Body of pancreas (tissue), 4 donors: ENCODE measurements at regions not wholly inside any gene's neighbourhood (a gene's known extent, or its start where the extent isn't known, plus 50 kb on each side); places are given as distances from the start of the nearest gene placed in this dataset.

ENCODE experiments used
- ATAC-seq: fragments of 150-250 bp; one replicate; pipeline ENCODE4 v1.9.1; 2016
- DNase-seq, 4 donors: peaks; one replicate each; pipeline ENCODE4 v3.0.0-alpha.2; 2019
- H3K27ac ChIP-seq, 4 donors: fragments of 200-600 bp; sonication (generic); 1 replicate in 3 of 4; 2 replicates in 1 of 4; pipeline versions ENCODE4 v1.5.1 to v1.6.1; 2016 to 2019; ENCODE audit warnings: mild to moderate bottlenecking in 1 of 4, mixed read lengths in 1 of 4, moderate library complexity in 1 of 4
- H3K27me3 ChIP-seq, 2 donors: fragments of 200-600 bp; sonication (generic); one replicate each; pipeline ENCODE4 v1.6.0; 2016; ENCODE audit warnings: mild to moderate bottlenecking in 1 of 2
- H3K36me3 ChIP-seq, 2 donors: fragments of 200-600 bp; sonication (generic); replicated peaks in 1 of 2; 2 replicates each; pipeline ENCODE4 v1.5.1; 2016; ENCODE audit warnings: low read depth in 2 of 2; ENCODE audit not compliant: insufficient read depth in 1 of 2
- H3K4me1 ChIP-seq: fragments of 200-600 bp; sonication (generic); one replicate; pipeline ENCODE4 v1.6.0; 2016
- H3K4me3 ChIP-seq, 2 donors: fragments of 200-600 bp; sonication (generic); 1 replicate in 1 of 2; 2 replicates in 1 of 2; pipeline ENCODE4 v1.5.1; 2016 to 2019
- H3K9me3 ChIP-seq, 3 donors: fragments of 200-600 bp; sonication (generic); 1 replicate in 2 of 3; 2 replicates in 1 of 3; pipeline ENCODE4 v1.5.1; 2016
- CTCF ChIP-seq, 7 experiments: fragments of 450-650 bp in 4 of 7; fragments of 200-600 bp in 3 of 7; sonication (generic) in 3 of 7; IDR thresholded peaks; one replicate each; pipeline ENCODE4 v1.5.1; 2016 to 2019; ENCODE audit warnings: antibody characterized with exemption in 7 of 7
- POLR2A ChIP-seq, 3 donors: fragments of 450-650 bp; IDR thresholded peaks; one replicate each; pipeline ENCODE4 v1.6.1; 2016; ENCODE audit warnings: antibody characterized with exemption in 3 of 3, mild to moderate bottlenecking in 2 of 3
- WGBS, 2 donors: methylation state at CpG; one replicate each; pipeline ENCODE4 v1.1.5; 2017; 5-methylcytosine and 5-hydroxymethylcytosine counted together
- intact Hi-C: fragments of 100-400 bp; cut with DNase I; formaldehyde crosslinking; loops from one replicate; pipeline ENCODE4 v1.15.1; 2023

GRCh38 chr20:37615340-37616109 lies 78.3 kb upstream of the CTNNBL1 start:
- no peaks in the 10 kb centered on the region for H3K4me1 ChIP-seq
- 33 to 34% methylated on average over 5 of the region's 5 CpGs for WGBS, 2 donors
- DNase-seq (peak in 3 of 4 donors; percentile 40 to 63 (median 55)), ATAC-seq (peak; percentile 50)
- H3K27ac ChIP-seq: no peak overlapping the region
- no peaks in the 10 kb centered on the region for H3K27me3 ChIP-seq
- TF ChIP-seq POLR2A (IDR thresholded peaks at IDR 0.05): no peak
- peak in 5 of 7 experiments; percentile 46 to 81 (median 67) for TF ChIP-seq CTCF (IDR thresholded peaks at IDR 0.05)
- H3K36me3 ChIP-seq: no peaks in the 10 kb centered on the region
- H3K4me3 ChIP-seq: no peak overlapping the region
- intact Hi-C loops: no loop called here
- H3K9me3 ChIP-seq: no peaks in the 10 kb centered on the region

GRCh38 chr20:37611852-37612251 lies 82.0 kb upstream of the CTNNBL1 start:
- intact Hi-C loops: no loop called here
- 61 to 76% methylated on average over 1 of the region's 1 CpG for WGBS, 2 donors
- Histone ChIP-seq H3K4me3 (no peak overlapping the region), H3K27me3 (no peaks in the 10 kb centered on the region), H3K4me1 (no peaks in the 10 kb centered on the region), H3K36me3 (no peaks in the 10 kb centered on the region), H3K27ac (no peak overlapping the region), H3K9me3 (no peaks in the 10 kb centered on the region)
- ATAC-seq (no peak), DNase-seq (no peak)
- TF ChIP-seq CTCF (IDR thresholded peaks at IDR 0.05): no peak
- TF ChIP-seq POLR2A (IDR thresholded peaks at IDR 0.05): no peak

- no peak for ATAC-seq
- H3K27ac ChIP-seq: no peak overlapping the region
- H3K36me3 ChIP-seq: no peaks in the 10 kb centered on the region
- H3K9me3 ChIP-seq: no peaks in the 10 kb centered on the region
- H3K4me3 ChIP-seq: no peak overlapping the region
- no peak for DNase-seq
- no peaks in the 10 kb centered on the region for H3K27me3 ChIP-seq
- TF ChIP-seq POLR2A (IDR thresholded peaks at IDR 0.05) (no peak), CTCF (IDR thresholded peaks at IDR 0.05) (no peak)
- intact Hi-C loops: no loop called here
- H3K4me1 ChIP-seq: no peaks in the 10 kb centered on the region
- 51 to 66% methylated on average over 9 of the region's 9 CpGs for WGBS, 2 donors
These were observed 82.5 kb upstream of the CTNNBL1 start for GRCh38 chr20:37611346-37611745.

GRCh38 chr20:37610203-37610798 lies 82.6 kb upstream of the BLCAP start:
- Histone ChIP-seq H3K36me3 (no peaks in the 10 kb centered on the region), H3K27me3 (no peaks in the 10 kb centered on the region), H3K9me3 (no peaks in the 10 kb centered on the region), H3K4me1 (no peaks in the 10 kb centered on the region), H3K27ac (no peak overlapping the region), H3K4me3 (no peak overlapping the region)
- no peak for TF ChIP-seq CTCF (IDR thresholded peaks at IDR 0.05)
- TF ChIP-seq POLR2A (IDR thresholded peaks at IDR 0.05): no peak
- ATAC-seq (no peak), DNase-seq (no peak)
- intact Hi-C loops: no loop called here
- WGBS, 2 donors: 48% methylated on average over 13 to 14 of the region's 14 CpGs
